H9 (cell line): ENCODE measurements at regions not wholly inside any gene's neighbourhood (a gene's known extent, or its start where the extent isn't known, plus 50 kb on each side); places are given as distances from the start of the nearest gene placed in this dataset.

Experiments
- DNase-seq: peaks from one replicate; pipeline ENCODE4 v3.0.0-alpha.2; 2017
- H2AFZ ChIP-seq: one replicate; pipeline ENCODE4 v1.6.1; 2013; ENCODE audit warnings: mild to moderate bottlenecking, low read length, control low read depth, moderate library complexity
- H2AK5ac ChIP-seq: 2 replicates; pipeline ENCODE4 v1.6.1; 2013; ENCODE audit warnings: low read length, control low read depth, mixed read lengths; ENCODE audit not compliant: insufficient read length
- H2BK120ac ChIP-seq: one replicate; pipeline ENCODE4 v1.6.1; 2013; ENCODE audit warnings: low read depth, mild to moderate bottlenecking, low read length, control low read depth, inconsistent platforms; ENCODE audit not compliant: poor library complexity, severe bottlenecking
- H2BK12ac ChIP-seq: 2 replicates; pipeline ENCODE4 v1.6.1; 2013; ENCODE audit warnings: low read length, control low read depth, mixed read lengths, low read depth; ENCODE audit not compliant: insufficient read length
- H2BK15ac ChIP-seq: 2 replicates; pipeline ENCODE4 v1.6.1; 2013; ENCODE audit warnings: low read depth, low read length, control low read depth
- H2BK20ac ChIP-seq: one replicate; pipeline ENCODE4 v1.6.1; 2013; ENCODE audit warnings: low read depth, mild to moderate bottlenecking, low read length, control low read depth, inconsistent platforms; ENCODE audit not compliant: poor library complexity, severe bottlenecking
- H2BK5ac ChIP-seq: 2 replicates; pipeline ENCODE4 v1.6.1; 2013; ENCODE audit warnings: low read length, control low read depth, mixed read lengths; ENCODE audit not compliant: insufficient read length
- H3K14ac ChIP-seq: 2 replicates; pipeline ENCODE4 v1.6.1; 2013; ENCODE audit warnings: low read length, control low read depth; ENCODE audit not compliant: insufficient read depth
- H3K18ac ChIP-seq: 2 replicates; pipeline ENCODE4 v1.6.1; 2013; ENCODE audit warnings: low read depth, mild to moderate bottlenecking, mixed read lengths, low read length, control low read depth; ENCODE audit not compliant: insufficient read length
- H3K23ac ChIP-seq: 2 replicates; pipeline ENCODE4 v1.6.1; 2013; ENCODE audit warnings: low read length, control low read depth, mixed read lengths, low read depth; ENCODE audit not compliant: insufficient read length
- H3K23me2 ChIP-seq: 2 replicates; pipeline ENCODE4 v1.6.1; 2013; ENCODE audit warnings: low read depth, mild to moderate bottlenecking, mixed read lengths, low read length, control low read depth; ENCODE audit not compliant: insufficient read length, poor library complexity, severe bottlenecking
- H3K27ac ChIP-seq: 2 replicates; pipeline ENCODE4 v1.5.1; 2013; ENCODE audit warnings: low read length, control low read depth, mixed read lengths, low read depth; ENCODE audit not compliant: insufficient read length
- H3K27me3 ChIP-seq: 2 replicates; pipeline ENCODE4 v1.6.1; 2013; ENCODE audit warnings: low read length, control low read depth, inconsistent platforms; ENCODE audit not compliant: insufficient read depth
- H3K4ac ChIP-seq: 2 replicates; pipeline ENCODE4 v1.6.1; 2013; ENCODE audit warnings: low read depth, mild to moderate bottlenecking, control low read depth, inconsistent platforms, low read length, moderate library complexity
- H3K4me1 ChIP-seq: 2 replicates; pipeline ENCODE4 v1.6.1; 2013; ENCODE audit warnings: low read length, control low read depth, inconsistent platforms; ENCODE audit not compliant: insufficient read depth
- H3K4me2 ChIP-seq: 2 replicates; pipeline ENCODE4 v1.6.1; 2013; ENCODE audit warnings: low read length, control low read depth, mixed read lengths; ENCODE audit not compliant: insufficient read length, insufficient read depth
- H3K56ac ChIP-seq: 2 replicates; pipeline ENCODE4 v1.6.1; 2013; ENCODE audit warnings: low read depth, mild to moderate bottlenecking, mixed read lengths, low read length, control low read depth; ENCODE audit not compliant: insufficient read length
- H3K79me1 ChIP-seq: 2 replicates; pipeline ENCODE4 v1.6.1; 2013; ENCODE audit warnings: low read depth, mild to moderate bottlenecking, moderate library complexity, low read length, control low read depth, inconsistent platforms; ENCODE audit not compliant: insufficient read depth, poor library complexity, severe bottlenecking
- H3K79me2 ChIP-seq: 2 replicates; pipeline ENCODE4 v1.6.1; 2013; ENCODE audit warnings: low read length, control low read depth, inconsistent platforms; ENCODE audit not compliant: insufficient read depth
- H3K9ac ChIP-seq: 2 replicates; pipeline ENCODE4 v1.6.1; 2013; ENCODE audit warnings: low read length, control low read depth, mixed read lengths; ENCODE audit not compliant: insufficient read length; ENCODE audit errors: extremely low read depth
- H3K9me3 ChIP-seq: one replicate; pipeline ENCODE4 v1.6.1; 2013; ENCODE audit warnings: low read depth, low read length, inconsistent platforms; ENCODE audit not compliant: control insufficient read depth
- H3T11ph ChIP-seq: one replicate; pipeline ENCODE4 v1.6.1; 2013; ENCODE audit warnings: mild to moderate bottlenecking, low read length, control low read depth, inconsistent platforms
- H4K20me1 ChIP-seq: one replicate; pipeline ENCODE4 v1.6.1; 2013; ENCODE audit not compliant: control insufficient read depth, insufficient read length, insufficient read depth
- H4K5ac ChIP-seq: 2 replicates; pipeline ENCODE4 v1.6.1; 2013; ENCODE audit warnings: low read depth, mild to moderate bottlenecking, mixed read lengths, low read length, control low read depth; ENCODE audit not compliant: insufficient read length
- H4K8ac ChIP-seq: replicated peaks from 2 replicates; pipeline ENCODE4 v1.6.1; 2013; ENCODE audit warnings: low read length, control low read depth, mixed read lengths, low read depth; ENCODE audit not compliant: insufficient read length
- H4K91ac ChIP-seq: 2 replicates; pipeline ENCODE4 v1.6.1; 2013; ENCODE audit warnings: low read depth, mild to moderate bottlenecking, moderate library complexity, mixed read lengths, low read length, control low read depth; ENCODE audit not compliant: insufficient read length
- H3K27ac Mint-ChIP-seq, 3 experiments: 2 replicates in 2 of 3; 3 replicates in 1 of 3; pipeline ENCODE4 v1.8.0; 2020 to 2021; ENCODE audit warnings: mixed read lengths in 3 of 3, mild to moderate bottlenecking in 1 of 3, moderate library complexity in 1 of 3
- H3K27me3 Mint-ChIP-seq: 2 replicates; pipeline ENCODE4 v1.8.0; 2021; ENCODE audit warnings: low read depth, mild to moderate bottlenecking, moderate library complexity, mixed read lengths
- H3K36me3 Mint-ChIP-seq, 3 experiments: 2 replicates in 2 of 3; 3 replicates in 1 of 3; pipeline ENCODE4 v1.8.0; 2020 to 2021; ENCODE audit warnings: low read depth in 3 of 3, mixed read lengths in 3 of 3; ENCODE audit not compliant: insufficient read depth in 1 of 3
- H3K4me1 Mint-ChIP-seq, 2 experiments: 2 replicates each; pipeline ENCODE4 v1.8.0; 2020; ENCODE audit warnings: mixed read lengths in 2 of 2
- H3K4me3 Mint-ChIP-seq, 2 experiments: 2 replicates in 1 of 2; 3 replicates in 1 of 2; pipeline ENCODE4 v1.8.0; 2020 to 2021; ENCODE audit warnings: mild to moderate bottlenecking in 2 of 2, mixed read lengths in 2 of 2, moderate library complexity in 1 of 2
- H3K9me3 Mint-ChIP-seq, 2 experiments: 2 replicates in 1 of 2; 3 replicates in 1 of 2; pipeline ENCODE4 v1.8.0; 2020; ENCODE audit warnings: mild to moderate bottlenecking in 2 of 2, mixed read lengths in 2 of 2, moderate library complexity in 1 of 2
- CTCF ChIP-seq: fragments of 200-600 bp; sonication (generic); conservative IDR thresholded peaks from 3 replicates; pipeline ENCODE4 v1.8.0; 2021; ENCODE audit warnings: antibody characterized with exemption, mild to moderate bottlenecking

- H3K4me1 ChIP-seq: no peaks in the 10 kb centered on the region
Observed at GRCh38 chr1:73842436-73842835, 355.5 kb downstream of the LRRIQ3 start.

More at GRCh38 chr1:73842436-73842835, 355.5 kb downstream of the LRRIQ3 start:
- H2AFZ ChIP-seq: no peak overlapping the region
- Mint-ChIP-seq H3K9me3 (no peaks in the 10 kb centered on the region; a peak in 1 of 5 replicates), H3K4me1 (no peaks in the 10 kb centered on the region), H3K36me3 (no peaks in the 10 kb centered on the region), H3K27ac (no peak overlapping the region), H3K27me3 (no peaks in the 10 kb centered on the region), H3K4me3 (no peak overlapping the region)
- no peak overlapping the region for H3K56ac ChIP-seq
- no peak overlapping the region for H3K18ac ChIP-seq
- no peak overlapping the region for H2BK120ac ChIP-seq
- H4K5ac ChIP-seq: no peak overlapping the region
- H3K23me2 ChIP-seq: no peaks in the 10 kb centered on the region
- H3K4me2 ChIP-seq: no peak overlapping the region
- no peak overlapping the region for H2BK20ac ChIP-seq
- no peak for DNase-seq
- no peak overlapping the region for H3K23ac ChIP-seq
- H3K9me3 ChIP-seq: no peaks in the 10 kb centered on the region
- H3K79me2 ChIP-seq: no peaks in the 10 kb centered on the region
- no peak overlapping the region for H2BK15ac ChIP-seq
- H4K91ac ChIP-seq: no peak overlapping the region
- H2AK5ac ChIP-seq: no peak overlapping the region
- H3T11ph ChIP-seq: no peak overlapping the region
- TF ChIP-seq CTCF: no peak
- no peaks in the 10 kb centered on the region for H3K79me1 ChIP-seq
- H3K27me3 ChIP-seq: no peaks in the 10 kb centered on the region
- H4K20me1 ChIP-seq: no peaks in the 10 kb centered on the region
- no peak overlapping the region for H3K4ac ChIP-seq
- H4K8ac ChIP-seq: no peak overlapping the region
- no peak overlapping the region for H3K9ac ChIP-seq
- no peak overlapping the region for H2BK12ac ChIP-seq
- H3K27ac ChIP-seq: no peak overlapping the region
- H2BK5ac ChIP-seq: no peak overlapping the region
- H3K14ac ChIP-seq: no peak overlapping the region
